ENCODE measurements at regions not wholly inside any gene's neighbourhood (a gene's known extent, or its start where the extent isn't known, plus 50 kb on each side); places are given as distances from the start of the nearest gene placed in this dataset.

DNA sequence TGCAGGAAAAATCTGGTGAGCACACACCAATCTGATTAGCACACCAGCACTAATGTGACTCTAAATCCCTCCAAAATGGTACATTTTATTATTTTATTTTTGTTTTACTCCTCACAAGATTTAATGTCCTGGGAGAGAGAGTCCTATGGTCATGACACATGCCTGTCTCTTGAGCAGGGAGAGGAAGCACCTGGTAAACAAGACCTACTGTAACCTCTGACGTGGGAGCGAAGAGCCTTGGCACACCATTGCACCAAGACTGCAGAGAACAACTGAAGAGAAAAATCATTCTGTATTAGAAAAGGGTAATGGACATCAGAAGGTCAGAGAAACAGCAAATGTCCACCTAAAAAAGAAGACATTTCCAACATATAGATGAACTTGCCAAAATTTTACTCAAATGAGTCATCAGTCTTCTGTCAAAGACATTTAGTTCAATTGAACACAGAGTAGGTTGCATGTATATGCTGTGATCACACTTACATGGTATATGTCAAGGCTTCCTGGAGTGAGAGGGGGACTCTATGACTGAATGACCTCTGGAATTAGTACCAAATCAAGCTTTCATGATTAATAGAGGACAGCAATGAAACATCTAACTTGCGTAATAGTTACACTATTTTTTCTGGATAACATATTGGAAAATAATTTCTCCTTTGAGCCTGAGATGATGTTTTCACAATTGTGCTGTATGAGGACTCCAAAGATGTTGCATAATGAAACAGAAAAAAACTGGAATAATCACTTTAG, 186.9 kb upstream of the FLRT2 start:
- H3K27ac ChIP-seq (ENCODE audit: low read depth, low read length, poor library complexity, severe bottlenecking), result no peak overlapping the region
- H3K4me3 ChIP-seq (ENCODE audit: low read depth, low read length, poor library complexity, severe bottlenecking), result no peak overlapping the region
- H2AFZ ChIP-seq (ENCODE audit: low read length), result no peak overlapping the region
- no peak overlapping the region for H3K9ac ChIP-seq (ENCODE audit: low read length)
- TF ChIP-seq, protein P1, sequence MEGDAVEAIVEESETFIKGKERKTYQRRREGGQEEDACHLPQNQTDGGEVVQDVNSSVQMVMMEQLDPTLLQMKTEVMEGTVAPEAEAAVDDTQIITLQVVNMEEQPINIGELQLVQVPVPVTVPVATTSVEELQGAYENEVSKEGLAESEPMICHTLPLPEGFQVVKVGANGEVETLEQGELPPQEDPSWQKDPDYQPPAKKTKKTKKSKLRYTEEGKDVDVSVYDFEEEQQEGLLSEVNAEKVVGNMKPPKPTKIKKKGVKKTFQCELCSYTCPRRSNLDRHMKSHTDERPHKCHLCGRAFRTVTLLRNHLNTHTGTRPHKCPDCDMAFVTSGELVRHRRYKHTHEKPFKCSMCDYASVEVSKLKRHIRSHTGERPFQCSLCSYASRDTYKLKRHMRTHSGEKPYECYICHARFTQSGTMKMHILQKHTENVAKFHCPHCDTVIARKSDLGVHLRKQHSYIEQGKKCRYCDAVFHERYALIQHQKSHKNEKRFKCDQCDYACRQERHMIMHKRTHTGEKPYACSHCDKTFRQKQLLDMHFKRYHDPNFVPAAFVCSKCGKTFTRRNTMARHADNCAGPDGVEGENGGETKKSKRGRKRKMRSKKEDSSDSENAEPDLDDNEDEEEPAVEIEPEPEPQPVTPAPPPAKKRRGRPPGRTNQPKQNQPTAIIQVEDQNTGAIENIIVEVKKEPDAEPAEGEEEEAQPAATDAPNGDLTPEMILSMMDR (IDR thresholded peaks at IDR 0.05; ENCODE audit: low read length), result no peak
- no peak for TF ChIP-seq EZH2 (IDR thresholded peaks at IDR 0.05; ENCODE audit: borderline replicate concordance, low read length)
- H3K36me3 ChIP-seq (ENCODE audit: insufficient read depth, low read length), result no peaks in the 10 kb centered on the region
- no peaks in the 10 kb centered on the region for H3F3A ChIP-seq (ENCODE audit: insufficient read depth, low read length)
- no peaks in the 10 kb centered on the region for H3K79me2 ChIP-seq (ENCODE audit: insufficient read depth, low read length)
- no peaks in the 10 kb centered on the region for H3K27me3 ChIP-seq (ENCODE audit: insufficient read depth, low read length)
- no peaks in the 10 kb centered on the region for H4K20me1 ChIP-seq (ENCODE audit: insufficient read depth, low read length)
- H3K4me1 ChIP-seq (ENCODE audit: insufficient read depth, low read length, severe bottlenecking), result no peaks in the 10 kb centered on the region
- H3K4me2 ChIP-seq (ENCODE audit: low read length), result no peak overlapping the region
- H3K9me3 ChIP-seq (ENCODE audit: low read length), result no peaks in the 10 kb centered on the region
- no peaks in the 10 kb centered on the region for H3K9me2 ChIP-seq (ENCODE audit: low read depth, low read length)

- TF ChIP-seq, protein P1 (IDR thresholded peaks at IDR 0.05; ENCODE audit: low read length), result no peak
- no peak for TF ChIP-seq EZH2 (IDR thresholded peaks at IDR 0.05; ENCODE audit: borderline replicate concordance, low read length)
- H3K79me2 ChIP-seq (ENCODE audit: insufficient read depth, low read length), result no peaks in the 10 kb centered on the region
- H3K9ac ChIP-seq (ENCODE audit: low read length), result no peak overlapping the region
- H3K4me3 ChIP-seq (ENCODE audit: low read depth, low read length, poor library complexity, severe bottlenecking), result no peak overlapping the region
- no peak overlapping the region for H3K4me2 ChIP-seq (ENCODE audit: low read length)
- no peaks in the 10 kb centered on the region for H3F3A ChIP-seq (ENCODE audit: insufficient read depth, low read length)
- no peaks in the 10 kb centered on the region for H3K9me2 ChIP-seq (ENCODE audit: low read depth, low read length)
- no peaks in the 10 kb centered on the region for H3K27me3 ChIP-seq (ENCODE audit: insufficient read depth, low read length)
- no peaks in the 10 kb centered on the region for H4K20me1 ChIP-seq (ENCODE audit: insufficient read depth, low read length)
- H3K4me1 ChIP-seq (ENCODE audit: insufficient read depth, low read length, severe bottlenecking), result no peaks in the 10 kb centered on the region
- no peaks in the 10 kb centered on the region for H3K36me3 ChIP-seq (ENCODE audit: insufficient read depth, low read length)
- H2AFZ ChIP-seq (ENCODE audit: low read length), result no peak overlapping the region
- H3K27ac ChIP-seq (ENCODE audit: low read depth, low read length, poor library complexity, severe bottlenecking), result no peak overlapping the region
- no peaks in the 10 kb centered on the region for H3K9me3 ChIP-seq (ENCODE audit: low read length)
Measured at GRCh38 chr14:85344171-85344570, 185.8 kb upstream of the FLRT2 start.

DNA sequence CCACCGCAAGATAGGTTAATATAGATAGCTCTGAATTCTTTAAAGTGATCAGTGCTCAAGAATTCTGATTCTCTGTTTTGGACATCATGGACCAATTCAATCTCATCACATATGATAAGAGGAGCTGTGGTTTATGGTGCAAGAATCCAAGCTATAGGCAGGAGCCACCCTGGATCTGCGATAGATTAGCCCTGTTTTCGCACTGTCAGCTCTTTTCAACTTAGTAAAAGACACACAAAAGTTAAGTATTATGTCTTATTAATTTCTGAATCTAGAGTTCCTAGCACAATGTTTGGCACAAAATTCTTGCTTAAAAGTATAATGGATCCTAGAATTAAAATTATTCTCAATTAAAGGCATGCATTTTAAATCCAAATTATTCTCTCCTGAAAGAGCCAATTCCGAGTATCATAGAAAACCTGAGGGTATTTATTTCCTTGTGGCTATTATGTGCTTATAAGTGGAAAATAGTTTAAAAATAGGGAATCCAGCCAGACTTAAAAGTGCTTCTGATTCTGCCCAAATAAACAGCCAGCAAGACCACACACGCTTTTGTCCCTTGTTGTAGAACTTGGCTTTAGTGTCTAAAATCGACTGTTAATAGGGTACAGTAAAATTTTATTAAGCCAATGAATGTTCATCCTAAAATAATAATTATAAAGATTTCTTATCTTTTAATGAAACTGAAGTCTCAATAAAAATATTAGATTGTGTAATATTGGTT, 184.9 kb upstream of the FLRT2 start:
- H2AFZ ChIP-seq (ENCODE audit: low read length), result no peak overlapping the region

More for the DNA sequence above, 184.9 kb upstream of the FLRT2 start:
- no peak for TF ChIP-seq EZH2 (IDR thresholded peaks at IDR 0.05; ENCODE audit: borderline replicate concordance, low read length)
- TF ChIP-seq, protein P1 (IDR thresholded peaks at IDR 0.05; ENCODE audit: low read length), result no peak
- H3F3A ChIP-seq (ENCODE audit: insufficient read depth, low read length), result no peaks in the 10 kb centered on the region
- no peaks in the 10 kb centered on the region for H4K20me1 ChIP-seq (ENCODE audit: insufficient read depth, low read length)
- H3K9me2 ChIP-seq (ENCODE audit: low read depth, low read length), result no peaks in the 10 kb centered on the region
- no peaks in the 10 kb centered on the region for H3K9me3 ChIP-seq (ENCODE audit: low read length)
- H3K9ac ChIP-seq (ENCODE audit: low read length), result no peak overlapping the region
- H3K4me2 ChIP-seq (ENCODE audit: low read length), result no peak overlapping the region
- no peaks in the 10 kb centered on the region for H3K36me3 ChIP-seq (ENCODE audit: insufficient read depth, low read length)
- no peak overlapping the region for H3K27ac ChIP-seq (ENCODE audit: low read depth, low read length, poor library complexity, severe bottlenecking)
- no peaks in the 10 kb centered on the region for H3K79me2 ChIP-seq (ENCODE audit: insufficient read depth, low read length)
- no peaks in the 10 kb centered on the region for H3K27me3 ChIP-seq (ENCODE audit: insufficient read depth, low read length)
- H3K4me3 ChIP-seq (ENCODE audit: low read depth, low read length, poor library complexity, severe bottlenecking), result no peak overlapping the region
- no peaks in the 10 kb centered on the region for H3K4me1 ChIP-seq (ENCODE audit: insufficient read depth, low read length, severe bottlenecking)
